Astrocyte (in vitro differentiated cells and primary cell): ENCODE measurements at regions not wholly inside any gene's neighbourhood (a gene's known extent, or its start where the extent isn't known, plus 50 kb on each side); places are given as distances from the start of the nearest gene placed in this dataset.

Source experiments
- CTCF ChIP-seq: IDR thresholded peaks from 2 replicates; pipeline ENCODE4 v1.5.1; 2011; ENCODE audit warnings: low read depth, mild to moderate bottlenecking, inconsistent platforms, low read length, moderate library complexity; ENCODE audit not compliant: insufficient read depth
- EZH2 ChIP-seq: IDR thresholded peaks from 2 replicates; pipeline ENCODE4 v1.6.1; 2012; ENCODE audit warnings: mild to moderate bottlenecking, low read length, inconsistent platforms; ENCODE audit not compliant: insufficient read depth

GRCh38 chr6:54448617-54449016, 140.4 kb downstream of the TINAG start:
- TF ChIP-seq CTCF (no peak), EZH2 (no peak)
